ENCODE measurements at regions not wholly inside any gene's neighbourhood (a gene's known extent, or its start where the extent isn't known, plus 50 kb on each side); places are given as distances from the start of the nearest gene placed in this dataset.

GRCh38 chr2:84038866-84039265, 420.2 kb downstream of the SUCLG1 start:
- no peaks in the 10 kb centered on the region for H3K27me3 ChIP-seq (ENCODE audit: insufficient read depth, poor library complexity, severe bottlenecking)
- ATAC-seq (ENCODE audit: low read depth) (no peak), DNase-seq (ENCODE audit: low spot score) (no peak)
- H3K4me1 ChIP-seq (ENCODE audit: insufficient read depth, poor library complexity, severe bottlenecking) = peaks cover 2% of the 10 kb centered on the region
- no peak overlapping the region for H3K4me3 ChIP-seq (ENCODE audit: severe bottlenecking)
- no peaks in the 10 kb centered on the region for H3K9me3 ChIP-seq (ENCODE audit: severe bottlenecking)
- no peaks in the 10 kb centered on the region for H3K36me3 ChIP-seq (ENCODE audit: low read depth)
- no peak overlapping the region for H3K27ac ChIP-seq (ENCODE audit: poor library complexity, severe bottlenecking)
- TF ChIP-seq CTCF (IDR thresholded peaks at IDR 0.05; ENCODE audit: poor library complexity, severe bottlenecking) = no peak

GRCh38 chr2:84033347-84033974, 425.6 kb downstream of the SUCLG1 start:
- no peak for TF ChIP-seq CTCF (IDR thresholded peaks at IDR 0.05; ENCODE audit: poor library complexity, severe bottlenecking)
- peak; percentile 72 for ATAC-seq (ENCODE audit: low read depth)

GRCh38 chr2:84031312-84032050, 427.6 kb downstream of the SUCLG1 start:
- no peak for TF ChIP-seq CTCF (IDR thresholded peaks at IDR 0.05; ENCODE audit: poor library complexity, severe bottlenecking)

More at GRCh38 chr2:84033347-84033974, 425.6 kb downstream of the SUCLG1 start:
- Histone ChIP-seq H3K27ac (ENCODE audit: poor library complexity, severe bottlenecking) (no peak overlapping the region), H3K4me3 (ENCODE audit: severe bottlenecking) (no peak overlapping the region), H3K4me1 (ENCODE audit: insufficient read depth, poor library complexity, severe bottlenecking) (peaks cover 4% of the 10 kb centered on the region), H3K9me3 (ENCODE audit: severe bottlenecking) (no peaks in the 10 kb centered on the region), H3K27me3 (ENCODE audit: insufficient read depth, poor library complexity, severe bottlenecking) (no peaks in the 10 kb centered on the region), H3K36me3 (ENCODE audit: low read depth) (no peaks in the 10 kb centered on the region)
- no peak for DNase-seq (ENCODE audit: low spot score)

GRCh38 chr2:84029903-84030575, 429.0 kb downstream of the SUCLG1 start:
- Histone ChIP-seq H3K9me3 (ENCODE audit: severe bottlenecking) (no peaks in the 10 kb centered on the region), H3K36me3 (ENCODE audit: low read depth) (no peaks in the 10 kb centered on the region), H3K4me1 (ENCODE audit: insufficient read depth, poor library complexity, severe bottlenecking) (peaks cover 4% of the 10 kb centered on the region), H3K27me3 (ENCODE audit: insufficient read depth, poor library complexity, severe bottlenecking) (no peaks in the 10 kb centered on the region), H3K4me3 (ENCODE audit: severe bottlenecking) (no peak overlapping the region), H3K27ac (ENCODE audit: poor library complexity, severe bottlenecking) (no peak overlapping the region)
- ATAC-seq (ENCODE audit: low read depth) (no peak), DNase-seq (ENCODE audit: low spot score) (no peak)
- TF ChIP-seq CTCF (IDR thresholded peaks at IDR 0.05; ENCODE audit: poor library complexity, severe bottlenecking) = no peak

More at GRCh38 chr2:84031312-84032050, 427.6 kb downstream of the SUCLG1 start:
- DNase-seq (ENCODE audit: low spot score) (no peak), ATAC-seq (ENCODE audit: low read depth) (no peak)
- H3K36me3 ChIP-seq (ENCODE audit: low read depth) = no peaks in the 10 kb centered on the region
- no peak overlapping the region for H3K27ac ChIP-seq (ENCODE audit: poor library complexity, severe bottlenecking)
- H3K27me3 ChIP-seq (ENCODE audit: insufficient read depth, poor library complexity, severe bottlenecking) = no peaks in the 10 kb centered on the region
- no peak overlapping the region for H3K4me3 ChIP-seq (ENCODE audit: severe bottlenecking)
- no peaks in the 10 kb centered on the region for H3K9me3 ChIP-seq (ENCODE audit: severe bottlenecking)
- peaks cover 4% of the 10 kb centered on the region for H3K4me1 ChIP-seq (ENCODE audit: insufficient read depth, poor library complexity, severe bottlenecking)

All from RWPE2 (cell line).